ENCODE measurements at regions not wholly inside any gene's neighbourhood (a gene's known extent, or its start where the extent isn't known, plus 50 kb on each side); places are given as distances from the start of the nearest gene placed in this dataset.

GRCh38 chr22:48404801-48405447 is 1422.7 kb downstream of the BRD1 start:
- no peak overlapping the region for H3K4me3 ChIP-seq (ENCODE audit: control extremely low read depth in 1 of 5, extremely low read depth in 1 of 5, insufficient read depth in 1 of 5, low read depth in 2 of 5, low read length in 4 of 5)
- peaks cover 6% of the 10 kb centered on the region for H3K9me3 Mint-ChIP-seq (ENCODE audit: insufficient read depth)
- H3K27ac Mint-ChIP-seq: no peak overlapping the region
- no peak overlapping the region for H3K4me3 Mint-ChIP-seq
- TF ChIP-seq CTCF (IDR thresholded peaks at IDR 0.05) (no peak), EZH2 (IDR thresholded peaks at IDR 0.05; ENCODE audit: borderline replicate concordance, insufficient read depth, low read depth, low read length, poor library complexity, severe bottlenecking) (no peak)
- H3K36me3 ChIP-seq (replicated peaks in 1 of 2; ENCODE audit: control extremely low read depth in 1 of 2, control insufficient read depth in 1 of 2, extremely low read depth in 1 of 2, insufficient read depth in 2 of 2, low read length in 1 of 2): no peaks in the 10 kb centered on the region
- peaks cover 6% of the 10 kb centered on the region for H3K27me3 Mint-ChIP-seq
- no peak for ATAC-seq (ENCODE audit: low read depth)
- no peak overlapping the region for H3K4me2 ChIP-seq (replicated peaks; ENCODE audit: low read depth, low read length, poor library complexity, severe bottlenecking)
- DNase-seq: no peak
- H3K9ac ChIP-seq (ENCODE audit: low read length): no peak overlapping the region
- ChIA-PET CTCF (no interaction called here), POLR2A (no interaction called here)
- no peaks in the 10 kb centered on the region for H4K20me1 ChIP-seq (ENCODE audit: control insufficient read depth, insufficient read depth, low read length, poor library complexity, severe bottlenecking)
- H3K27me3 ChIP-seq (replicated peaks in 1 of 4; ENCODE audit: control extremely low read depth in 1 of 4, control insufficient read depth in 3 of 4, insufficient read depth in 4 of 4, low read length in 3 of 4): no peaks in the 10 kb centered on the region
- no peaks in the 10 kb centered on the region for H3K79me2 ChIP-seq (ENCODE audit: control insufficient read depth, insufficient read depth, low read length)
- H2AFZ ChIP-seq (ENCODE audit: insufficient read depth, low read depth, low read length, poor library complexity, severe bottlenecking): no peak overlapping the region
- no peak overlapping the region for H3K27ac ChIP-seq (ENCODE audit: low read length in 2 of 2)
- intact Hi-C loops (cut with micrococcal nuclease): no loop called here
- 76% methylated on average over 13 of the region's 16 CpGs for WGBS (ENCODE audit: insufficient coverage)
- H3K9me3 ChIP-seq (ENCODE audit: control extremely low read depth in 1 of 3, control insufficient read depth in 2 of 3, insufficient read depth in 1 of 3, low read length in 2 of 3): peaks cover 0 to 3% (median 0%) of the 10 kb centered on the region in 3 donors
- no peaks in the 10 kb centered on the region for H3K4me1 Mint-ChIP-seq
- no peaks in the 10 kb centered on the region for H3K4me1 ChIP-seq (ENCODE audit: control insufficient read depth in 2 of 2, insufficient read depth in 2 of 2, low read length in 2 of 2)

GRCh38 chr22:48403521-48404403 is 1423.9 kb downstream of the BRD1 start:
- H3K9ac ChIP-seq (ENCODE audit: low read length): no peak overlapping the region
- Mint-ChIP-seq H3K4me1 (no peaks in the 10 kb centered on the region), H3K27me3 (peaks cover 11% of the 10 kb centered on the region), H3K27ac (no peak overlapping the region), H3K9me3 (ENCODE audit: insufficient read depth) (peaks cover 4% of the 10 kb centered on the region), H3K4me3 (no peak overlapping the region)
- no peaks in the 10 kb centered on the region for H4K20me1 ChIP-seq (ENCODE audit: control insufficient read depth, insufficient read depth, low read length, poor library complexity, severe bottlenecking)
- no peak for TF ChIP-seq CTCF (IDR thresholded peaks at IDR 0.05)
- no peak for TF ChIP-seq EZH2 (IDR thresholded peaks at IDR 0.05; ENCODE audit: borderline replicate concordance, insufficient read depth, low read depth, low read length, poor library complexity, severe bottlenecking)
- H3K9me3 ChIP-seq (ENCODE audit: control extremely low read depth in 1 of 3, control insufficient read depth in 2 of 3, insufficient read depth in 1 of 3, low read length in 2 of 3): peaks cover 0 to 3% (median 0%) of the 10 kb centered on the region in 3 donors
- POLR2A ChIA-PET: no interaction called here
- H3K4me1 ChIP-seq (ENCODE audit: control insufficient read depth in 2 of 2, insufficient read depth in 2 of 2, low read length in 2 of 2): no peaks in the 10 kb centered on the region
- ATAC-seq (ENCODE audit: low read depth) (no peak), DNase-seq (no peak)
- H3K27me3 ChIP-seq (replicated peaks in 1 of 4; ENCODE audit: control extremely low read depth in 1 of 4, control insufficient read depth in 3 of 4, insufficient read depth in 4 of 4, low read length in 3 of 4): no peaks in the 10 kb centered on the region
- CTCF ChIA-PET: no interaction called here
- no peak overlapping the region for H3K4me2 ChIP-seq (replicated peaks; ENCODE audit: low read depth, low read length, poor library complexity, severe bottlenecking)
- intact Hi-C loops (cut with micrococcal nuclease): no loop called here
- no peaks in the 10 kb centered on the region for H3K79me2 ChIP-seq (ENCODE audit: control insufficient read depth, insufficient read depth, low read length)
- no peak overlapping the region for H3K4me3 ChIP-seq (ENCODE audit: control extremely low read depth in 1 of 5, extremely low read depth in 1 of 5, insufficient read depth in 1 of 5, low read depth in 2 of 5, low read length in 4 of 5)
- no peaks in the 10 kb centered on the region for H3K36me3 ChIP-seq (replicated peaks in 1 of 2; ENCODE audit: control extremely low read depth in 1 of 2, control insufficient read depth in 1 of 2, extremely low read depth in 1 of 2, insufficient read depth in 2 of 2, low read length in 1 of 2)
- no peak overlapping the region for H2AFZ ChIP-seq (ENCODE audit: insufficient read depth, low read depth, low read length, poor library complexity, severe bottlenecking)
- 84% methylated on average over 20 of the region's 22 CpGs for WGBS (ENCODE audit: insufficient coverage)
- H3K27ac ChIP-seq (ENCODE audit: low read length in 2 of 2): no peak overlapping the region
